ENCODE measurements at regions not wholly inside any gene's neighbourhood (a gene's known extent, or its start where the extent isn't known, plus 50 kb on each side); places are given as distances from the start of the nearest gene placed in this dataset.
"Not testable (repeated sequence)": the region's sequence is repeated elsewhere in the genome, so short reads cannot be mapped to it uniquely, and the experiment has no call there.

DNA sequence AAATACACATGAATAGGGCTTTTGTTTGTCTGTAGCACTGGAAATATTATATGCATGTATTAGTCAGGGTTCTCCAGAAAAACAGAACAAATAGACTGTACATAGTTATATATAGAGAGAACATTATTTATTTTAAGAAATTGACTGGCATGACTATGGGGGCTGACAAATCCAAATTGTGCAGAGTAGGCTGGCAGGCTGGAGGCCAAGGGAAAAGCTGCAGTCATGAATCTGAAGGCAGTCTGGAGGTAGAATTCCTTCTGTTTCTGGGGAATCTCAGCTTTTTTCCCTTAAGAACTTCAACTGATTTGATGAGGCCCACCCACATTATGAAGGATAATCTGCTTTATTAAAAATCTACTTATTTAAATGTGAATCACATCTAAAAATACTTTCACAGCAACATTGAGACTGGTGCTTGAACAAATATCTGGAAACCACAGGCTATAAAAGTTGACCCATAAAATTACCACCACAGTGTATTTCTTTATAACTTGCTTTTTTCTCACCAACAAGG lies 344.2 kb upstream of the KIAA1217 start:
- peak in 5 of 10 donors; percentile 28 to 83 (median 62) for DNase-seq
- intact Hi-C loops (cut with DNase I), result no loop called here

DNA sequence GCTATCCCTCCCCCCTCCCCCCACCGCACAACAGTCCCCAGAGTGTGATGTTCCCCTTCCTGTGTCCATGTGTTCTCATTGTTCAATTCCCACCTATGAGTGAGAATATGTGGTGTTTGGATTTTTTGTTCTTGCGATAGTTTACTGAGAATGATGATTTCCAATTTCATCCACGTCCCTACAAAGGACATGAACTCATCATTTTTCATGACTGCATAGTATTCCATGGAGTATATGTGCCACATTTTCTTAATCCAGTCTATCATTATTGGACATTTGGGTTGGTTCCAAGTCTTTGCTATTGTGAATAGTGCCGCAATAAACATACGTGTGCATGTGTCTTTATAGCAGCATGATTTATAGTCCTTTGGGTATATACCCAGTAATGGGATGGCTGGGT lies 342.0 kb upstream of the KIAA1217 start:
- DNase-seq; intact Hi-C loops (cut with DNase I): not testable (repeated sequence)

GRCh38 chr10:23868121-23868520 lies 340.8 kb upstream of the KIAA1217 start:
- intact Hi-C loops (cut with DNase I), result no loop called here
- DNase-seq, result peak in 1 of 10 donors; percentile 24

- DNase-seq, result no peak
- intact Hi-C loops (cut with DNase I), result no loop called here
Measured at GRCh38 chr10:23869548-23869947, 339.4 kb upstream of the KIAA1217 start.

GRCh38 chr10:23869996-23870395 lies 338.9 kb upstream of the KIAA1217 start:
- DNase-seq, result no peak
- intact Hi-C loops (cut with DNase I), result no loop called here

- no peak for DNase-seq
- intact Hi-C loops (cut with DNase I), result no loop called here
Measured at GRCh38 chr10:23870651-23871610, 338.0 kb upstream of the KIAA1217 start.

- intact Hi-C loops (cut with DNase I), result no loop called here
- DNase-seq, result no peak
Measured at GRCh38 chr10:23872290-23872689, 336.6 kb upstream of the KIAA1217 start.

DNA sequence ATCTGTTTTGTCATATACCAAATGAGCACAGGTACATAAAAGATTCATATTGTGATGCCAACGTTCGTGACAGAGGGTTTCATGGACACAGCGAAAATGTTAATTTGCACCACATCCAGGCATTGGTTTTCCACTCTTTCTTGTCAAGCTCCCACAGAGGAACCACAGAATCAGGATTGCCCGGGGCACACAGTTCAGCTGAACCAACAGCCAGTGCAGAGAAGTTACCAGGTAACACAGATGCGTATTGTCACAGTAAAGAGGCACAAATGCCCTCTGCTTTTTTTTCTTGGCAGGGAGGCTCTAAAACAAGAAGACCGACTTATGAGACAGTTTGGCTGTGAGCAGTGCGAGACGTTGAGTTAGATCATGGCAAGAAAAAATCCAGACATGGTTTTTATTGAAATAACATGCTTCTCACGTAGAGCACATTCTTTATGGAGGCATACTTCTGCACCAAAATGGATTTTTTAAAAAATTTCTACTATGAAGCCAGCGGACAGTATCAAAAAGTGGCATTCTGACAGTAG lies 331.1 kb upstream of the KIAA1217 start:
- intact Hi-C loops (cut with DNase I), result no loop called here
- no peak for DNase-seq

- DNase-seq, result no peak
- intact Hi-C loops (cut with DNase I), result no loop called here
Measured at GRCh38 chr10:23884670-23885069, 324.3 kb upstream of the KIAA1217 start.

- DNase-seq, result peak in 1 of 10 donors; percentile 57
- intact Hi-C loops (cut with DNase I), result no loop called here
Measured at GRCh38 chr10:23885853-23886252, 323.1 kb upstream of the KIAA1217 start.

DNA sequence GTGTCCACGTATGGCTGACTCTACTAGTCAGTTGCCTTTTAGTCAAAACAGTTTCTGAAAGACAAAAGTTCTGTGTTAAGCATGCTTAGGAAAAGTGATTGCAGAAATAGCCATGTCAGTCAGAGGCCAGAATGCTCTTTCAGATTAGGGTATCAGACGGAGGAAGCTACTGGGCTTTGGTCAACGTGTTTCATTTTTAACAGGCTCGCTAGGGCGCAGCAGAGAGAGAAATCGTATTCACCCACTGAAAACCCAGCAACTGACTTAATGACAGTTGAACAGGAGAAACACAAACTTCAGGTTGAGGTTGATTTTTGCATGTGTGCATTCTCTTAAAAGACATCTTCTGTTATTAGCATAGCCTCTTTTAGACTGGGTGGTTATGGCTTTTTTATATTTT lies 322.6 kb upstream of the KIAA1217 start:
- no peak for DNase-seq
- intact Hi-C loops (cut with DNase I), result no loop called here

DNA sequence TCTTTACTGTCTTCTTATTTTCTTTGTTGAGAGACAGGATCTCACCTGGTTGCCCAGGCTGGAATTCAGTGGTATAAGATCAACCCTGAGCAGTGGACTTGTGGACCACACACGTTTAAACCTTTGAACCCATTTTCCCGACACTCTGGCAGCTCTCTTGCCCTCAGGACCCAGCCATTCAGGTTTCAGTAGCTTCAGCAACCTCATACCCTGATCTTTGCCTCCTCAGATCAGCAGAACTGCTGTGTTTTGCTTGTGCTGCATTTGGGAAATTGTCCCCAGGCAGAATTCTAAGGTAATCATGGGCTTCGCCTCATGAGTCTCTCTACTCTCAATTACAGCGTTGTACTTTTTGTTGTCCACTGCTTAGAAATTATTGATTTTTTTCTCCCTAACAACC lies 317.6 kb upstream of the KIAA1217 start:
- intact Hi-C loops (cut with DNase I), result no loop called here
- no peak for DNase-seq

DNA sequence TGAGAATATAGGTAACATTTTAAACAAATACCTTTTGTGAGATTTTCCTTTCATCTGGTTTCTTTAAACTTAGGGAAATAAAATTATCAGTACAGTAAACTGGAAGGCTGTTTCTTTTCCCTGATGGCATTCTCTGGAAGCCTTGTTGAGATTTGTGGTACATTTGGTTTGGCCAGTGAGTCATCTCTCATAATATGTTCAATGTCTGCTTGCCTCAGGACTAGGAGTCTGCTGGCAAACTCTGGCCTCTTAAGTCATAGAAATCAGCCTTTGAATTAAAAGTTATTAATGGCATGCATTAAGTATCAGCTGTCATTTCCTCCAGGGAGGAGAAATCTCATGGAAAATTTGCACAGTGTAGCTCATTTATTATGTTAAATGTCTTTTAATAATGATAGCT lies 316.6 kb upstream of the KIAA1217 start:
- DNase-seq, result no peak
- intact Hi-C loops (cut with DNase I), result no loop called here

- intact Hi-C loops (cut with DNase I), result no loop called here
- no peak for DNase-seq
Measured at GRCh38 chr10:23897267-23897666, 311.7 kb upstream of the KIAA1217 start.

DNA sequence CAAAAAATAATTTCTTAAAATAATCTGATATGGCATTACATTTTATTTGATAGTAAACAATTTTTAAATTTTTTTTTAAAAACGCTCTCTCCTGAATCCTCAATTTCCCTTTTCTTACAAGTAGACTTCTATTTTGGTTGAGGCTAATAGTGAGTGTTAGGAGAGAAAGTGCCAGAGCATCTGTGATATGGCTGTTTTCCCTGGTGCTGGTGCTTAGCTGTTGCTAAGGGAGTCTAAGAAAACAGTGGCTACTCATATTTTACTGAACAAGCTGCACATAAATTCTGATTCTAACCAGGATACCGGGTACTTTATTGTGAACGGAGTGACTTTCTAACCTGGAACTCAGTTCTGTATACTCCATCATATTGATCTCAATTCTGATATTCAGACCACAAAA lies 311.1 kb upstream of the KIAA1217 start:
- intact Hi-C loops (cut with DNase I), result no loop called here
- DNase-seq, result no peak

GRCh38 chr10:23899166-23899565 lies 309.8 kb upstream of the KIAA1217 start:
- intact Hi-C loops (cut with DNase I), result no loop called here
- DNase-seq, result no peak

- intact Hi-C loops (cut with DNase I), result no loop called here
- DNase-seq, result no peak
Measured at GRCh38 chr10:23910291-23910690, 298.6 kb upstream of the KIAA1217 start.

DNA sequence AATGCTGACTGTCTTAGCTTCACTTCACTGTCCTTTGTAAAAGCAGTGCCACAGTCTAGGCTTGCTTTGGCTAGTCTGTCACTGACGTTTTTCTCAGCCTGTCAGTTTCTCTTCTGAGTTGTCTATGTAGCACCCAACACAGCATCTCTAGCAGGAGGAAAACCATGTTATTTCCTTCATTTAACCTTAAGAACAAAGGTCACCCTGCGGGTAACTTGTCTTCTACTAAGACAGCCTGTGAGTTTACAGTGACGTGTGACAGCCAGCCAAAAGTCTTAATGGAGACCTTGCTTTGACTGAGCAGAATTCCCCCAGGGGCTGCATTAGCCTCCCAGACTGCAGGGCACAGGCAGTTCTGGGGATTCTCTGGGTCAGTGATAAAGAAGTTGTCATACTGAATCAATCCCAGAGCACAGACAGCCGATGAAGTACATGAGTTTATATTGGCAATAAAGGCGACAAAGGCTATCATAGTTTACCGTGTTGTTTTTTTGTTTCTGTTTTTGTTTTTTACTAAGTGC lies 296.0 kb upstream of the KIAA1217 start:
- no peak for DNase-seq
- intact Hi-C loops (cut with DNase I), result no loop called here

GRCh38 chr10:23914641-23915040 lies 294.3 kb upstream of the KIAA1217 start:
- intact Hi-C loops (cut with DNase I), result no loop called here
- DNase-seq, result no peak

DNA sequence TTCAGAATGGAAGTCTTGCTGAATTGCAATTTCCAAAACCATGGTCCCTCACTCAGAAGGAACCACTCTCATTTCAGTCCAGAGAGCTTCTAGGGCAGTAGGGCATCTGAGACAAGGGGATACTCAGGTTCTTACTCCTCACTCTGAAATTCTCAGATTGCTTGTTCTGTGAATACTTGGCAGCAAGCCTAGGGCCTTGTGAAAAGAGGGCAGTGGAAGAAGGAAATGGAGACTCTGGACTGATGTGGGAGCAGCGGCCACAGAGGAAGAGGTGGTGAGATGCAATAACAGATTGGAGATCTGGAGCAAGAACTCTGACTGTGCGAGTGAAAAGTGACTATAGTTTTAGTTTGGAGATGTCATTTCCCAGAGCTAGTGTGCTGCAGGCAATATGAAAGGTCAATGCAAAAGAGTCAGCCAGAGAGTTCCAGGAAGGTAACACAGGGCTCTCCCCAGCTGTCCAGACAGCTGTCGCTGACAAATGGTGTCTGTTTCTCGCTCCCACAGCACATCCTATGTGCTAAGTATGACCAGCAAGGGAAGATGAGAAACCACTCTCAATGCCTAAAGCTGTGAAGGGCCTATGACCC lies 291.6 kb upstream of the KIAA1217 start:
- intact Hi-C loops (cut with DNase I), result no loop called here
- no peak for DNase-seq

DNA sequence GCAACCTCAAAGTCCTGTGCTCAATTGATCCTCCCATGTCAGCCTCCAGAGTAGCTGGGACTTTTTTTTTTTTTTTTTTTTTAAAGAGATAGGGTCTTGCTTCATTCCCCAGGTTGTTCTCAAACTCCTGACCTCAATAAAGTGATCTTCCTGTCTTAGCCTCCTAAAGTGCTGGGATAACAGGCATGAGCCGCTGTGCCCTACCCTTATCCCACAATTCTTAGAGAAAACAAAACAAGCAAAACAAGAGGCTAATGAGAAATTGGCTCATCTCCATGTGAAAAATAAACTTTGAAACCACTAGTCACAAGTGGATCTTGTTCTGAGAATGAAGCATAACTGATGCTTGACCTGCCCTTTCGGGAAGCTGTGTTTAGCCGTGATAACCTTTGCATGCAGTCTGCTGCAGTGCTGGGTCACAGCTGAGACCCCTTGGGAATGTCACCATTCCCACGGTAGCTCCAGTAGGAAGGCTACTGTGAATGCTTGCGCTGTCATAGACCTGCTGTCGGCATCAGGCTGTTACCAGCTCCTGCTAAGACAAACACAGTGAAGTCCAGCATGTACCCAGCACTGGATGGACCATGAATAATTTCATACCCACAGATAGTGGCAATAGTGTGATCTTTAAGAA lies 290.7 kb upstream of the KIAA1217 start:
- no peak for DNase-seq
- intact Hi-C loops (cut with DNase I), result no loop called here
